ENCODE measurements at regions not wholly inside any gene's neighbourhood (a gene's known extent, or its start where the extent isn't known, plus 50 kb on each side); places are given as distances from the start of the nearest gene placed in this dataset.

DNA sequence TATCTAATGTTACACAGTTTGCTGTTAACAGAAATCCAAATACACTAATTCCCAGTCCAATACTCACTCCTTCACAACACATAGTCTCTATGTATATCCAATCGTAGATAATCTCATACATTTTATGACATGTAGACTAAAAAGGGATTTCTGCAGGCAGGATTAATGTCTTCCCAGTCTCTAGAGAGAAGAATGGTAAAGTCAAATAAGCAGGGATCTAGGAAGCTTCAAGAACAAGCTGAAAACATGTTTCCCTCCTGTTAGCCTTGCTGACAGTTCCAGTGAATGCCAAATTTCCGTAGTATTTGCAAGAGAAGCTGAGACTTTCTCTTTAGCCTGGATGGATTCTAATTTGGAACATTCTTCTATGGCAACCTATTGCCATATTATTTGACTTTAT, 500.1 kb downstream of the IGSF11 start:
- Mint-ChIP-seq H3K36me3 (ENCODE audit: low read depth) (peaks cover 7% of the 10 kb centered on the region), H3K27me3 (ENCODE audit: insufficient read depth) (no peaks in the 10 kb centered on the region)
- 0% methylated on average over 2 of the region's 2 CpGs for WGBS, 2 experiments (ENCODE audit: insufficient coverage in 1 of 2, insufficient read length in 1 of 2)

DNA sequence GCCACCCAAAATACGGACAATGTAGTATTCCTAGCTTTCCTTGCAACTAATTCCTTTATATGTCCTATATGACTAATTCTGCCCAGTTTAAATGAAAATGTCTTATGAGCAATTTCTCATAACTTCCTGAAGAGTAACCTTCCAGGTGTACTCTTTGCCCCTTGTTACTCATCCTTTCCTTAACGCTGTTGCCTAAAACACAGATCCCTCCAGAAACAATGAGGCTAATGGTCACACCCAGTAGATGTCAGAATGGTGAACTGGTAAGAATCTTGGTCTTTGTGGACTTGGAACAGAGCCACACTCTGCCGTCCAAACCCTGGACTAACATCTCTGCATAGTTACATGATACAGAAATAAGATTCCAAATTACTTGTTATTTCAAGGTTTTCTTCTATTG, 497.9 kb downstream of the IGSF11 start:
- Histone ChIP-seq H3K9ac (ENCODE audit: extremely low read depth, low read length, poor library complexity, severe bottlenecking) (no peak overlapping the region), H3K27ac (ENCODE audit: low read depth, low read length) (no peak overlapping the region), H3K4me3 (ENCODE audit: low read length) (no peak overlapping the region), H3K4me1 (ENCODE audit: control insufficient read depth, insufficient read depth, low read length) (no peaks in the 10 kb centered on the region), H3K9me3 (ENCODE audit: control insufficient read depth, low read length) (peaks cover 29% of the 10 kb centered on the region), H3K36me3 (ENCODE audit: control insufficient read depth, insufficient read depth, low read length) (peaks cover 16% of the 10 kb centered on the region), H3K27me3 (ENCODE audit: control insufficient read depth, insufficient read depth, low read length, poor library complexity, severe bottlenecking) (no peaks in the 10 kb centered on the region)
- WGBS, 2 experiments (ENCODE audit: insufficient coverage in 1 of 2, insufficient read length in 1 of 2), result 94 to 100% methylated on average over 1 to 3 of the region's 3 CpGs
- no peak overlapping the region for H3K27ac Mint-ChIP-seq
- peaks cover 6% of the 10 kb centered on the region for H3K9me3 Mint-ChIP-seq
- peaks cover 21% of the 10 kb centered on the region for H3K4me1 Mint-ChIP-seq
- DNase-seq, result no peak
- no peaks in the 10 kb centered on the region for H3K27me3 Mint-ChIP-seq (ENCODE audit: insufficient read depth)
- H3K36me3 Mint-ChIP-seq (ENCODE audit: low read depth), result peaks cover 2% of the 10 kb centered on the region
- TF ChIP-seq, protein P1, sequence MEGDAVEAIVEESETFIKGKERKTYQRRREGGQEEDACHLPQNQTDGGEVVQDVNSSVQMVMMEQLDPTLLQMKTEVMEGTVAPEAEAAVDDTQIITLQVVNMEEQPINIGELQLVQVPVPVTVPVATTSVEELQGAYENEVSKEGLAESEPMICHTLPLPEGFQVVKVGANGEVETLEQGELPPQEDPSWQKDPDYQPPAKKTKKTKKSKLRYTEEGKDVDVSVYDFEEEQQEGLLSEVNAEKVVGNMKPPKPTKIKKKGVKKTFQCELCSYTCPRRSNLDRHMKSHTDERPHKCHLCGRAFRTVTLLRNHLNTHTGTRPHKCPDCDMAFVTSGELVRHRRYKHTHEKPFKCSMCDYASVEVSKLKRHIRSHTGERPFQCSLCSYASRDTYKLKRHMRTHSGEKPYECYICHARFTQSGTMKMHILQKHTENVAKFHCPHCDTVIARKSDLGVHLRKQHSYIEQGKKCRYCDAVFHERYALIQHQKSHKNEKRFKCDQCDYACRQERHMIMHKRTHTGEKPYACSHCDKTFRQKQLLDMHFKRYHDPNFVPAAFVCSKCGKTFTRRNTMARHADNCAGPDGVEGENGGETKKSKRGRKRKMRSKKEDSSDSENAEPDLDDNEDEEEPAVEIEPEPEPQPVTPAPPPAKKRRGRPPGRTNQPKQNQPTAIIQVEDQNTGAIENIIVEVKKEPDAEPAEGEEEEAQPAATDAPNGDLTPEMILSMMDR (conservative IDR thresholded peaks at IDR 0.05), result no peak
- H3K4me3 Mint-ChIP-seq, result no peak overlapping the region

More for the DNA sequence above, 500.1 kb downstream of the IGSF11 start:
- Mint-ChIP-seq H3K4me3 (no peak overlapping the region), H3K4me1 (peaks cover 12% of the 10 kb centered on the region), H3K9me3 (peaks cover 14% of the 10 kb centered on the region), H3K27ac (no peak overlapping the region)
- Histone ChIP-seq H3K27ac (ENCODE audit: low read depth, low read length) (no peak overlapping the region), H3K27me3 (ENCODE audit: control insufficient read depth, insufficient read depth, low read length, poor library complexity, severe bottlenecking) (no peaks in the 10 kb centered on the region), H3K4me1 (ENCODE audit: control insufficient read depth, insufficient read depth, low read length) (no peaks in the 10 kb centered on the region), H3K36me3 (ENCODE audit: control insufficient read depth, insufficient read depth, low read length) (peaks cover 14% of the 10 kb centered on the region), H3K9ac (ENCODE audit: extremely low read depth, low read length, poor library complexity, severe bottlenecking) (no peak overlapping the region), H3K4me3 (ENCODE audit: low read length) (no peak overlapping the region), H3K9me3 (ENCODE audit: control insufficient read depth, low read length) (peaks cover 28% of the 10 kb centered on the region)
- TF ChIP-seq, protein P1 (conservative IDR thresholded peaks at IDR 0.05), result no peak
- DNase-seq, result no peak

DNA sequence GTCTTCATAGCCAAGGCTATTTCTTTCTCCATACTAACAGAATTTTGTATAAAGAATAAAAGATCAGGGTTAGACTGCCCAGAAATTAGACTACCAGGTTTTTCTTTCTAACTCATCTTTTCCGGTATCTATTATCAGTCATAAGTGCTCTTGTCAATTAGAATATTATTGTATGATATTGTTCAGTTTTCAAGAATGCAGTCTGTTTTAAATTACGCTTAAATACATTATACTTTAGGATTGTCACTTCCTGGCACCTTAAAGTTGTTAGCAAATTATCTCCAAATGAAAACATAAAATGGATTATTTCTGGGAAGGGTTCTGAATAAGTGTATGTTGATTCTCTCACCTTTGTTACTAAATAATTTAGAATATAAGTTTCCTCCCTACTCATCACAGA, 497.2 kb downstream of the IGSF11 start:
- Mint-ChIP-seq H3K36me3 (ENCODE audit: low read depth) (peaks cover 2% of the 10 kb centered on the region), H3K4me1 (peaks cover 26% of the 10 kb centered on the region), H3K27me3 (ENCODE audit: insufficient read depth) (no peaks in the 10 kb centered on the region), H3K4me3 (no peak overlapping the region), H3K27ac (no peak overlapping the region), H3K9me3 (peaks cover 3% of the 10 kb centered on the region)
- peaks cover 12% of the 10 kb centered on the region for H3K36me3 ChIP-seq (ENCODE audit: control insufficient read depth, insufficient read depth, low read length)
- H3K4me3 ChIP-seq (ENCODE audit: low read length), result no peak overlapping the region
- TF ChIP-seq, protein P1 (conservative IDR thresholded peaks at IDR 0.05), result no peak
- no peak overlapping the region for H3K27ac ChIP-seq (ENCODE audit: low read depth, low read length)
- 100% methylated on average over 2 of the region's 2 CpGs; no CpG with 5 or more reads in 1 of the 2 experiments for WGBS, 2 experiments (ENCODE audit: insufficient coverage in 1 of 2, insufficient read length in 1 of 2)
- H3K27me3 ChIP-seq (ENCODE audit: control insufficient read depth, insufficient read depth, low read length, poor library complexity, severe bottlenecking), result no peaks in the 10 kb centered on the region
- no peak for DNase-seq
- H3K9me3 ChIP-seq (ENCODE audit: control insufficient read depth, low read length), result peaks cover 22% of the 10 kb centered on the region
- H3K4me1 ChIP-seq (ENCODE audit: control insufficient read depth, insufficient read depth, low read length), result no peaks in the 10 kb centered on the region
- no peak overlapping the region for H3K9ac ChIP-seq (ENCODE audit: extremely low read depth, low read length, poor library complexity, severe bottlenecking)

Measured in endodermal cell (in vitro differentiated cells).